NCI-H345 treated with DMSO at 0.1 percent for 48 hours (cell line): ENCODE measurements at regions not wholly inside any gene's neighbourhood (a gene's known extent, or its start where the extent isn't known, plus 50 kb on each side); places are given as distances from the start of the nearest gene placed in this dataset.
A peak's percentile ranks its signal among the peaks of the same experiment; 100 is the strongest.

Experiments used
- DNase-seq: peaks from one replicate; lab custom pipeline; 2025; ENCODE audit not compliant: unreplicated experiment; lab: John Stamatoyannopoulos, UW

DNA sequence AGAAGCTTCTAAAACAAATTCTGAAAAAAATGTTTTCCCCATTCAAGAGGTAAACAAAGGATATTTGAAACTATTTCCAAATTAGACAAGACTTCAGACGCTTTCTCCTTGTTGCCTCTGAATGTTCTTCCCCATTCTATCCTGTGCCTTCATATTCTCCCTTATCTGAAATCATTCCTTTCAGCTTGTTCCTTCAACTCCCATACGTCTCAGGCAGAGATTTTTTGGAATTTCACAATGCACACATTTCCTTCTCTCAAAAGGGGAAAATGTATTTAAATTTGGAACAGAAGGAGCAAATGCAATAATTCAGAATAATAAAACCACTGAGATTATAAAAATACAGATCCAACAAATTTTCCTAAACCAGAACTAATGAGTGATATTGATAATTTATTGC is 198.7 kb upstream of the IVNS1ABP start:
- DNase-seq = no peak

DNA sequence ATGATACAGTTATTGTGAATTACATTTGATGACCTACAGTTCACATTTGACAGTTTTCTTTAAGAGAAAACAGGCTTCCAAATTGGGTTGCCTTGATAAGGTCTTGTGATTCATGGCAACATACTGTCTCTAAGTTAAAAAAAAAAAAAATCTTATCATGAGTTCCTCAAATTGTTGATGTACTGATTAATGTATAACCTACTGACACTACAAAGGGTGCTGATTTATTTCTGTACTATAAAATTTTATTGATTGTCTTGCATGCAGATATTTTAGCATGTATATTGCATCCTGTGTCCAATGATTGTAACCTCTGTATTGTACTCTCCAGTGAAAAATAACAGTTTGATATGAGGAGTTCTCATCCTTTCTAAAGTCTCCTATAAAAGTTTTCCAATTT is 197.3 kb upstream of the IVNS1ABP start:
- DNase-seq = no peak

DNA sequence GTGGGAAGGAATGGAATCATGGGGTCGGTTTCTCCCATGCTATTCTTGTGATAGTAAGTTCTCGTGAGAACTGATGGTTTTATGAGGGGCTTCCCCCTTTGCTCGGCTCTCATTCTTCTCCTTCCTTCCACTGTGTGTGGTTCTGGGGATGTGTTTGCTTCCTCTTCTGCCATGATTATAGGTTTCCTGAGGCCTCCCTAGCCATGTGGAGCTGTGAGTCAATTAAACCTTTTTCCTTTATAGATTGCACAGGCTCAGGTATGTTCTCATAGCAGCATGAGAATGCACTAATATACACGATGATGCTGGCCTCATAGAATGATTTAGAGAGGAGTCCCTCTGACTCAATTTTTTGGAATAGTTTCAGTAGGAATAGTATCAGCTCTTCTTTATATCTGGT is 195.4 kb upstream of the IVNS1ABP start:
- no peak for DNase-seq

DNA sequence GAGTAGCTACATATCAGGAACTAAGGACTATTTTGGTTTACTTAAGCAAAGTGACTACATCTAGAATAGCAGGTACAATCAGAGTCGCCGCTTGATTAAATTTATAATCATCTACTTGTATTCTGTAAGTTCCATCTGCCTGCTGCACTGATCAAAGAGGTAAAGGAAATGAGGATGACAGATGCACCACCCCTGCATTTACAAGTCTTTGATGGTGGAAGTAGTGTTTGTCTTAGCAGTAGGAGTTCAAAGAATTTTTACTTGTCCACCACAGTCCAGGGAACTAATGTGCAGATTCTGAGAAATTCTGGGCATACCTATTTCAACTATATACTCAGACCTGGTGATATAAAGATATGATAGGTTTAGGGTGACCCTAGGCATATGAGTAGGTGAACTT is 184.1 kb upstream of the IVNS1ABP start:
- no peak for DNase-seq

DNA sequence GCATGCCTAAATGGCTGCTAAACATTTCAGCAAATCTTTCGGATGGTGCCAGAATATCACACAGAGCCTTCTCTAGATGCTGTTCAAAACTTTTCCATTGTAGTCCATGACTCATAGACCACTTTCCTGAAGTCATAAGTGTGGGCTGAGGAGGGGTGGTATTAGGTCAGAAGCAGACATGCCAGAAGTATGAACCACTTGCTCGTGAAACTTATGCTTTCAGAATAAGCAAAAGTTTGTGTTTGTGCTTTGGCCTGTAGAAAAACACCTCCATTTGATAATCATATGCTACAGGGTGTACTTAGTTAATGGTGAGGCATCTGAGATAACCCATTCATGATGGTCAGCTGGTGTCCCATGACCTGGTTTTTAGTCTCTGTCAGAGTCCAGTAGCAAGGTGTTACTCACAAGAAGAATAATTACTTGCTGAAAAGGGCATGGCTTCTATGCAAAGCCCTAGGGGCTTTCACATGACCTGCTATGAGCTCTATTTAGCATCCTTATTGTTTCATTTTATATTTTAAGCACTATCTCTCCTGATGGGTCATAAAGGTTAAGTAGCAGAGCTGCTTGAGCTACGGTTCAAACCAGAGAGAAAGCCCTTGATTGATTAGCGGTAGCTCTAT is 183.1 kb upstream of the IVNS1ABP start:
- DNase-seq = no peak

GRCh38 chr1:185498207-185498606 is 181.2 kb upstream of the IVNS1ABP start:
- no peak for DNase-seq

- no peak for DNase-seq
These were observed 180.1 kb upstream of the IVNS1ABP start for GRCh38 chr1:185497177-185497576.

- DNase-seq = no peak
These were observed 178.9 kb upstream of the IVNS1ABP start for GRCh38 chr1:185495898-185496297.

DNA sequence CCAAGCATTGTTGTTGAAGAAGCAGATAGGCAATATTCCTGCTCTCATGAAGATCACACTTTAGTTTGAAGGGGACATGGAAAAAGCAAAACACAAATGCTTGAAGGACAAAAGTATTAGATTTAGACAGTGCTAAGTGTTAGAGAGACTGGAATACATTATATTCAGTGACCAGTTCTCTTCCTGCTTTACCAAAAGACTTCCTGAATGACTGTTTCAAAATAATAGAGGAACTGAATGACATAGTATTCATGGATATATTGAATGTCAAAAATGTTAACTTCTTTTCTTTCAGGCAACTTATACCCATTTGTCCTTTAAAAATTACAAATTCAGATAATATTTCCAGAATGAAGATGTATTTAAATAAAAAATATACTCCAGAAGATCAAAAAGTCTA is 178.0 kb upstream of the IVNS1ABP start:
- no peak for DNase-seq

GRCh38 chr1:185492089-185492825 is 175.2 kb upstream of the IVNS1ABP start:
- no peak for DNase-seq

DNA sequence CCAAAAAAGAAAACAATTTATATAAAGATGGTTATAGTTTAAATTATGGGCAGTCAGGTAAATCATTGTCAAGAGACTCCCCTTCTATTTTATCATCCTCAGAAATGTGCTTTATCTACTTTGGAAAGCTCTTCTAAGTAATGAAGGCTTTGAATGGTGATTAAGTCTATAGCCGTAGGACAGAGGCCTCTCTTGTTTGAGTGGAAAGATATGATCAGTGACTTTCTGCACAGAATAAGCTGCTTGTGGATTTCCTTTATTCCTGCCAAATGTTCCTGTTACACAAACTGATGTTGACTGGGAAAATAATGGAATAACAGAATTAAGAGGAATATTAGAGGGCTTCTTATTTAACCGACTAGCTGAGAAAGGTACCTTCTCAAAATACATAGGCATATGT is 174.6 kb upstream of the IVNS1ABP start:
- no peak for DNase-seq

DNA sequence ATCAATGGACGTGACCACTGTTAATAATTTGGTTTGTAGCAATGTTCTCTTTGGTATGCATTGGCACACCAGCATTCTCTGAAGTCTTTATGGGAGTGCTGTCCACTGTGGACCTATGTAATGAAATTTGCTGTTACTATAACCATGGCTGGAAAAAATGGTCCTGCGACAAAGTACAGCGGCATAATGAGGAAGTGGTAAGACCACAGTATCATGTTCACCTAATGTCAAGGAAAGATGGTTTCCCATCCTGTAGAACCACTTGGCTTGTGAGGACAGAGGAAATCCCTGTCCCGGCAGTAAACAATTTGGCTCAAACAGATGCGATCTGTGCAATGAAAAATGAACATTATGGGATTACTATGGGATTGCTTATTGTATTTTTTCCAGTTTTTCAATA is 173.9 kb upstream of the IVNS1ABP start:
- no peak for DNase-seq

- DNase-seq = no peak
These were observed 172.4 kb upstream of the IVNS1ABP start for GRCh38 chr1:185489406-185489805.

DNA sequence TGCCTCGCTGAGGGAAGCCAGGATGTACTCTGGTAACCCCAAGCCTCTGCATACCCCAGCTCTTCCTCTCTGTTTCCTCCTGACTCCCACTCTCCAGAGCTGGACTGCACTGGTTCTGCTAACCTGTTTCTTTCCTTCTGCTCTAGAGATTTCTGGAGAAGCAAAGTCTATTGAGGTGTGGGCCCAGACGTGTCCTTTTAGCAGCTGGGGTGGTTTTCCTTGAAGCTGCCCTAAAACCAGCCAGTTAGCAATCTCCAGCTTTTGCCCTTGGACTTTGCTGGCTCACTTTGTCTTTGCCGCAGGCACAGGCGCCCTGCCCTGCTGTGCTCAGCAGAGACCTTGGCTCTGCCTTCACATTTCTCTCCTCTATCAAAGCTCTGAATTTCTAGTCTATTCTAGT is 171.8 kb upstream of the IVNS1ABP start:
- DNase-seq = no peak

GRCh38 chr1:185487936-185488335 is 170.9 kb upstream of the IVNS1ABP start:
- no peak for DNase-seq

DNA sequence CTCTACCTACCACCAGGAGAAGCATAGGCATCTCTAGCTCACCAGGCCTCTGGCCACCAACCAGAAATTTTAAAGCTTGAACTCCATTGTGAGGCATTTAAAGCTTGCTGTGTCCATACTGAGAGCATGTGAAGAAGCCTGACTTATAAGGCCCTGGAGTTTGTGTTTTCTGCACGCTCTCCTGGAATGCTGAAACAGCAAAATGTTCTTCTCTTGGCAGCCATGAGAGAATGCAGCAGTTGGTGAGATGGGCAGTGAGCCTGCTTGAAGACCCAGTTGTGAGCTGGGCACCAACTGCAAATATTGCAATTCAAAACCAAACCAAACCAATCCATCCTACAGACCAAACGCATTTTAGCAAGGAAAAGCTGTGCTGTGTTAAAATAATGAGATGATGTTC is 170.0 kb upstream of the IVNS1ABP start:
- no peak for DNase-seq

DNA sequence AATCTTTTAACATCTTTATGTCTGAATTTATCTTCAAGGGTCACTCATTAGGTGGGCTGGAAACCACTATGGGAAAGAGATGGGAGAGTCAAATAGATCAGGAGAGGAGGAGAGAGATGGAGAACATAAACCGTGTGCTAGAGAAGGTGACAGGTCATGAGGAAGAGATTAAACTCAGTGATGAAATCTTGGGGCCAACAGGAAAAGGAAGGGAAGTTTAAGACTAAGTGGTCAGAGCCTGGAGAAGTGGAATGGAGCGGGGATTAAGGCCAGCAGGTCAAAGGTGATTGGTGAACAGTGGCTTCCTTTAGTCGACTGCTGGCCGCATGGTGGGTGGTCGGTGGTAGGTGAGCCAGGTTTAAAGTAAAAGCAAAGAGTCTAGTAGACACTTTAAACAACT is 169.3 kb upstream of the IVNS1ABP start:
- DNase-seq = no peak

DNA sequence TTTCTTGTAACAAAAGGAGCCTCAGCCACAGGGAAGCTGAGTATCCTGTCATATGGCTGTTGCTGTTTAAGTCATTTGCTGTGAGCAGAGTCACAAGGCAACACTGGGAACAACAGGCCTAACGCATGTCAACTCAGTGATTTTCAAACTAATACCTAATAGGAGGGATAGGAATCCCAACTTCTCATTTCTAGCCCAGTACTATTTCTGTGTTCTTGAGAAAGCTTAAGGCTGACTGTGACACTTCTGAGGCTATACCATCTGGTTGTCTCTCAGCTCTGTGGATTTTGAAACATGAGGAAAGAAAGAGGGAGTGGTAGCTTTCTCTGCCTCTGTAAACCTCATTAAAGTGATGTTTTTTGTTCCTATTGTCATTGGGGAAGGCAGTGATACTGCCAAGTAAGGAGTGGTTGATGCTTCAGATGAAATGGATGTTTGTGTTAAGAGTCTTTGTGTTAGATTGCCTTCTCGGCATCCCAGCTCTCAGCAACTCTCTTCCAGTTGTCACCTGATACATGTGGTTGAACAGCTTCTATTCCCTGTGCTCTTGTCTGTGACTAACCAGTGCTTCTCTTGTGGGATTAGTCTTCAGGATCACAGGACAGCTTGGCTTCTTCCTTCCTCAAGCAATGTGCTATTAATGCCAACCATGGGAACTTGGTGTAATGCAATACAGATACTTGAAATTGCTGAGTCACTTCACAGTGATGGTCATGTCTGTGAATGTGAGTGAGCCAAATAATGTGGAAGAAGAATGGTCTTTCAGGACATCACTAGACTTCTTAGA is 166.8 kb upstream of the IVNS1ABP start:
- DNase-seq = peak; percentile 51

DNA sequence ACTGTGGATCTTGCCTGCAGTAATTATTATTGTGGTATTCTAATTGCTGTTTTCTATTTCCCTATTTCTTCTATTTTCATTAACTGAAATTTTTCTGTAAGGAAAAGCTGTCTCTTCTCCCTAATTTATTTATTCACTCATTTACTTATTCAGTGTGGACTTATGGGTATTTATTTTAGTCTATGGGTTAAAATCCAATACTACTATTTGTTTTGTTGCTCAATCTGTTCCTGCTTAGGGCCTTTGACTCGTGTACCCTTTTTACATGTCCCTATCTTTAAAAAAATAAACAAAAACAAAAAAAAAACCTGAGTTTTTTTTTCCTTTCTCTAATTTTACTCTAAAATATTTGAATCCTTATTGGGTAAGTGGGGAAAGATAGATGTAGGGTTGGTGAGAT is 166.2 kb upstream of the IVNS1ABP start:
- DNase-seq = no peak

GRCh38 chr1:185480545-185480944 is 163.5 kb upstream of the IVNS1ABP start:
- no peak for DNase-seq

GRCh38 chr1:185479796-185480195 is 162.8 kb upstream of the IVNS1ABP start:
- DNase-seq = peak; percentile 92

- DNase-seq = no peak
These were observed 161.8 kb upstream of the IVNS1ABP start for GRCh38 chr1:185478877-185479276.
